Peyer's patch (tissue), 4 donors: ENCODE measurements at regions not wholly inside any gene's neighbourhood (a gene's known extent, or its start where the extent isn't known, plus 50 kb on each side); places are given as distances from the start of the nearest gene placed in this dataset.

Experiments used
- CTCF ChIP-seq, 6 experiments: fragments of 450-650 bp in 4 of 6; fragments of 200-600 bp in 2 of 6; sonication (generic) in 1 of 6; IDR thresholded peaks; one replicate each; pipeline ENCODE4 v1.5.1; 2017 to 2019; ENCODE audit warnings: antibody characterized with exemption in 6 of 6, mild to moderate bottlenecking in 3 of 6, moderate library complexity in 1 of 6
- POLR2A ChIP-seq, 2 donors: fragments of 450-650 bp; IDR thresholded peaks; one replicate each; pipeline ENCODE4 v1.5.1; 2017; ENCODE audit warnings: antibody characterized with exemption in 2 of 2, mild to moderate bottlenecking in 2 of 2, moderate library complexity in 2 of 2

- TF ChIP-seq CTCF (IDR thresholded peaks at IDR 0.05) (no peak), POLR2A (IDR thresholded peaks at IDR 0.05) (no peak)
These were observed 201.5 kb upstream of the ZNF217 start for GRCh38 chr20:53795170-53795569.
